Activated gamma-delta T cell treated with Interleukin-2 at 50 U/mL for 16 hours (primary cell): ENCODE measurements at regions not wholly inside any gene's neighbourhood (a gene's known extent, or its start where the extent isn't known, plus 50 kb on each side); places are given as distances from the start of the nearest gene placed in this dataset.

Experiments used
- DNase-seq: peaks from one replicate; pipeline ENCODE4 v3.0.0-alpha.2; 2020

GRCh38 chr12:130074661-130075406 is 87.4 kb upstream of the FZD10 start:
- no peak for DNase-seq

DNA sequence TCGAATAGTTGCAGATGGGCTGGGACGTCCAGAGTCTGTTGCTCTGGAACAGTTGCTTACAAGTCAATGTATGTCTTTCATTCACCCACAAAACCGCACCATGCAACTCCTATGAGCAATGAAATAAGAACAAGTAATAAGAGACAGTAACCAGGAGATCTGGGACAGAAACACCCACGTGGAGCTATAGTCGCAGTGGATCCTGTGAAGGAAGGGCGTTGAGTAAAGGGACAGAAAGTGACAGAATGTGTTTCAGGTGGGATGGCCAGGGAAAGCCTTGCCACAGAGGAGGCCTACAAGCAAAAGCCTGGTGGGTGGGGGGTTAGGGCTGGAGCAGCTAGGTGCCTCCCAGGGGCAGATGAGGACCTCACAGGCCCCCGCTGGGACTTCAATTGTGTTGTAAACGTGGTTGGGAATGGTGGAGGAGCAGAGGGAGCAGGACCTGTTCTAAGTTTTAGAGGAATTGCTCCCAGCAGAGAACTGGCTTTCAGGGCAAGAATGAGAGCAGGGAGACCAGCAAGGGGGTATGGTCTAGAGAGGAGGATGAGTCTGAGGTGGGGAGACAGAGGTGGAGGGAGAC is 86.7 kb upstream of the FZD10 start:
- no peak for DNase-seq

- DNase-seq: no peak
These were observed 86.1 kb upstream of the FZD10 start for GRCh38 chr12:130076126-130076525.

- no peak for DNase-seq
These were observed 85.5 kb upstream of the FZD10 start for GRCh38 chr12:130076752-130077151.

DNA sequence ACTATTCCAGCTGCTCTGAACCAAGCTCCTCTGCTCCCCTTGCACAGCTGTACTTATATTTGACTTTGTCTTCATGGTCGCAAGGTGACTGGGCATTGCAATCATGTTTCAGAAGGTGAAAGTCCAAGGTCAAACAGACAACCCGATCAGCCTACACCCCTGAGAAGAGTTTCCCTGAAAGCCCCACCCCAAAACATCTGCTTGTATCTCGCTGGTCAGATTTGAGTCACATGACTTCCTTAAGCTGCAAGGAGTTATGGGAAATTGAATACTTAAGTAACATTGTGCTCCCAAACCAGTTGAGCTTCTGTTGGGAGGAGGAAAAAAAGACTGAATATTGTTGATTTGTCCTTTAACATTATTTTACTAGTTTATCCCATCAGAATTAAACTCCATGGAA is 83.4 kb upstream of the FZD10 start:
- DNase-seq: no peak

GRCh38 chr12:130079279-130079678 is 83.0 kb upstream of the FZD10 start:
- DNase-seq: no peak

GRCh38 chr12:130080205-130080604 is 82.1 kb upstream of the FZD10 start:
- DNase-seq: no peak

DNA sequence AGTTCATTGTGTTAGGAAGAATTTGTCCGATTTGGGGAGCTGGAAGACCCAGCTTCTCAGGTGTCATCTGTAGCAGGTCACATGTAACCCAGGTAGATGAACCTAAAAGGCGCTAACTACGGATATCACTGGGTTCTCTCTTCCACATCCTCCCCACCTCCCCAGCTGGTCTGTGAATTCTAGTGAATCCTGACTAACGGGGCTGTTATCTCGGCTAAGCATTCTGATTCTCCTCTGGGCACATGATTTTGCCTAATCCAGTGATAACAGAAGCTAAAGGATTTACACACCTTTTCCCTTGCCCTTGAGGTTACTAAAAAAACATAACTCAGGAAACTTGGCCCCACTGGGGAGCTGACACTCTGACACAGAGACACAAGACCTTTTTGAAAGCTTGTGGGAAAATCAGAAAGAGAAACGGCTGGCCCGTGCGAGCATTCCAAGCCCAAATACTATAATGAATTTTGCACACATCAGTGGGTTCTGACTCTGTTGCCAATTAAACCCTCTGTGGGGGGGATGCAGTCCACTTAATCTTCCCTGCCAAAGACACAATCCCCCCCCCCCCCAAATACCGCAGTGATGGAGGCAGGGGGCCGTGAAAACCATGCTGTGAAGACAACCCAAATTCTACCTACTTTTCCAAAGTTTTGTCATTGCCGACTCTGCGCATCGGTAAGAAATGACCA is 81.0 kb upstream of the FZD10 start:
- DNase-seq: no peak

- no peak for DNase-seq
These were observed 79.3 kb upstream of the FZD10 start for GRCh38 chr12:130083002-130083401.

- no peak for DNase-seq
These were observed 78.5 kb upstream of the FZD10 start for GRCh38 chr12:130083734-130084133.

DNA sequence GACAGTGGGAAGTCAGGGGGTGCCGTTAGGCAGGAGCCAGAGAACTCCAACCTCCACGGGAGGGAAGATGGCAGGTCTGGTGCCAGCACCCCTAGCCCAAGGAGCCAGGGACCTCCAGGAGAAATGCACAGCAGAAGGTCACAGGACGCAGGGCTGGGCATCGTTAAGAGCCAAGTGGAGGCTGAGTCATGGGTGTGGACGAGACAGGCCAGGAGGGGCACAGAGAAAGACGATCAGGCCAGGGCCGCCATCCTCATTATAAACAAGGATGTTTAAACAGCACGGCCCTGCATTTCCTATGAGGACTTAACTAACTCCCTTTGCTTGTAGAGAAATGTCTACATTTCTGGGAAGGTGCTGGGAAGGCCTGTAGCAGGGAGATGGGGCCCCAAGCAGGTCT is 77.9 kb upstream of the FZD10 start:
- DNase-seq: no peak

DNA sequence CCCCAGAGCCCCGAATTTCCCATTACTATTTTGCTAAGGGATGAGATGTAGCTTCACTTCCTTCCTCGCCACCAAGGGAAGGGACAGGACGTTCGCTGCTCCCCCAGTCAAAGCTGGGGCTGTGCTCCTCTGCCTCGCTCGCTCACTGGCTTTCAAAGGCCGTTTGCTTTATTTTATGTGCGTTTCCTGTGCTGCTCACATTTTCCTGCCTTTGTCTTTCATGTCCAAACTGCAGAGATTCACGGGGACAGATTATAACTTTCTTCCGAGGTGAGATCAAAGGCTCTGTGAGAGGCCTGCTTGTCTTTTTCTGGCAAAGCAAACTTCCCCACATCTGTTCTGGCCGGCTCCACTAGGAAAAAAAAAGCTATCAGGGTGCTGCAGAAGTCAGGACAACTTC is 76.0 kb upstream of the FZD10 start:
- peak; percentile 8 for DNase-seq

- no peak for DNase-seq
These were observed 75.5 kb upstream of the FZD10 start for GRCh38 chr12:130086797-130087196.

DNA sequence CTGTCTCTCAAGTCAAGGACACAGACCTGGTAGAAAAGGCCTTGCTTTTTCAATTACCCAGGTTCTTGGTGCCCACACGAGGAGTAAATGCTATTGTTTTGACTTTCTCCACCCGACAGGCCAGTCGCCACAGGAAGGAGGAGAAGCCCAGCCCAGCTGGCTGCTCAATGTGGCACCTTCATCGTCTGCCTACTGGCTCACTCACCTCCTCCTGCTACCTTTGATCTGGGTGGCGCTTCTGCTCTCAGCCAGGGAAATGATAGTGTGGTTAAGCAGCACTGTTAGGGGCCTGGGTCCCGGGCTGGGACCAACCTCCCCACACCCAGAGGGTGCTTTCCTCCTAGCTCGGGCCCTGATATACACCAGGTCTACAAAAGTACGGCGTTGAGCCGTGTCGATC is 75.0 kb upstream of the FZD10 start:
- DNase-seq: no peak

- no peak for DNase-seq
These were observed 73.8 kb upstream of the FZD10 start for GRCh38 chr12:130088504-130088903.

DNA sequence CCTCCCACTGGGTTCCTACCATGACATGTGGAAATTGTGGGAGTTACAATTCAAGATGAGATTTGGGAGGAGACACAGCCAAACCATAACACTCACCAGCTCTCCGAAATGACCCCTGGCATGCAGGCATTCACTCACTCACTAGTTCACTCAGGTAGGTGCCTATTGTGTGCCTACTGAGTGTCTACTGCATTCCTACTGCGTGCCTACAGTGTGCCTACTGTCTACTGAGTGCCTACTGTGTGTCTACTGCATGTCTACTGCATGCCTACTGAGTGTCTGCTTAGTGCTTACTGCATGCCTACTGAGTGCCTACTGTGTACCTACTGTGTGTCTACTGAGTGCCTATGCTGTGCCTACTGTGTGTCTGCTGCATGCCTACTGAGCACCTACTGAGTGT is 71.7 kb upstream of the FZD10 start:
- DNase-seq: no peak

GRCh38 chr12:130093380-130093779 is 68.9 kb upstream of the FZD10 start:
- no peak for DNase-seq

GRCh38 chr12:130097342-130097741 is 64.9 kb upstream of the FZD10 start:
- no peak for DNase-seq

DNA sequence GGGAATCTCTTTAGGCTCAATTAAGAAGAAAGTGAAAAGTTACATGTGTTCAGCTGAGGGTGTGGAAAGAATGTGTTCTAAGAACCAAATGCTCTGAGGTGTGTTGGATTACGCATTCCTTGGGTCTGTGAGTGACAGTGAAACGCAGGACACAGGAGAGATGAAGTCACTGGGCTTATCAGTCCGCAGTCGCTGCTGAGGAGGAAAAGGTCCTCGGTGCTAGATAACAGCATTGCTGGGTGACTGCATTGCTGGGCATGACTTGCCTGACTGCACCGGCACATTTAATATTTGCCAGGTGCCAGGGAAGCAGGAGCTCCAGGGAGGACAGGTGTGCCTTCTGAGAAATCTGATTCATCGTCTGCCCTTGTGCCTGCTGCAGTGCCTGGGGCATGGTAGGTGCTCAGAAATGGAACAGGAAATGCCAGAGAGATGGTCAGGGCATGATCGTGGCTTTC is 64.4 kb upstream of the FZD10 start:
- DNase-seq: no peak

DNA sequence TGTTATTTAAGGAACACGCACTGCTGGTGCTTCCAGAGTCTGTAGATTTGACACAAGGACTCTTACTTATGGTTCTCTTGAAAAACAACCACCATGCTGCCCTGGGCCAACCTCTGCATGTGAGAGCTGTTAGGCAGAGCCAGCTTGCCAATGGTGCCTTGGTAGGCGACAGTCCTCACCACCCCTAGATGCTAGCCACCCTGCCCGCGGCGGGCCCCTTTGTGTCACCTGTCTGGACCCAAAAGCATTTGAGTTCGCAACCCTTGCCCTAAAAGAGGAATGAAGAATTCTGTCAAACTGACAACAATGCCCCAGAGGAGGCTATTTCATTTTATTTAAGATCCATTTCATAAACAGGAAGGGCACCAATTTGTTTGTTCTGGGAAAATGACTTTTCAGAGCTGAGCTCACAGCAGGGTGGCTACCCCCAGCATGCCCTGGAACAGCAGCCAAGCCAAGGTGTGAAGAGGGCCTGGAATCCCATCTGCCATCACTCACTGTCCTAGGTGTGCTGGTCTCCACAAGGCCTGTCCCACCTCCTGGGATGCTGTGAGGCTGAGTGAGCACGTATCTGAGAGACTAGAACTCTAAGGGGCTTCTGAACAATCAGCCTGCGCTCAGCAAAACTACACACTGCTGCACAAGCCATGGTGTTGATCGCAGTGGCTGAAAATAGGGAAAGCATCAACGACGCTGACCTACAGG is 63.8 kb upstream of the FZD10 start:
- no peak for DNase-seq

DNA sequence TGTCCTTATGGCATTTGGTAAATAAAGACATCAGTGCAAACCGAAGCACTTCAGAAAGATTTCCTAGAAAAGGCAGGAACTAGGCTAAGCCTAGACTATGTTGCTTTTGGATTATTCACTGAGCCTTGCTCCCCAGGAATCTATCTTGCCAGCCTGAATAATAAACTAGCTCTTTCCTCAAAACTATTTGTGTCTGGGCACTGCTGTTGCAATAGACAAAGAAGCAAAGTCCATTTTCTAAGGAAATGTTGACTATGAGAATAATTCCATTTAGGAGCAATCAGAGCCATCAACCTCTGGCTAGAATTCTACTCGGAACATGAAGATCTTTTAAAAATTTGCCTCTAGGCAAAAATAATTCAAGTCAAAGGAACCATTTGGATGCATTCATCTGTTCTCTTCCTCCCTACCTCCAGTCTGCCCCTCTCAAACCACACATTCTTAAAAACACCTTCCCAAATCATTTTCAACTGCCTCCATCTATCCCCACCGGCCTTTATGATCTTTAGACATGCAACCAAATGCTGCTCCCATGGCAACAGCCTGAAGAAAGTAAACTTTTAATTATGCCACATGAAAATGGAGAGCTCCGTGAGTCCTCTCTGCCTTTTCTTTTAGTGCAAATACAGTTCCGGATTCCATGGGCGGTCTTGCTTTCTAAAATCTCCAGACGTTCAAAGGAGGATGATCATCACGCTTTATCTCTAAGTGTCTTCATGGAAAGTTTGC is 61.5 kb upstream of the FZD10 start:
- no peak for DNase-seq

DNA sequence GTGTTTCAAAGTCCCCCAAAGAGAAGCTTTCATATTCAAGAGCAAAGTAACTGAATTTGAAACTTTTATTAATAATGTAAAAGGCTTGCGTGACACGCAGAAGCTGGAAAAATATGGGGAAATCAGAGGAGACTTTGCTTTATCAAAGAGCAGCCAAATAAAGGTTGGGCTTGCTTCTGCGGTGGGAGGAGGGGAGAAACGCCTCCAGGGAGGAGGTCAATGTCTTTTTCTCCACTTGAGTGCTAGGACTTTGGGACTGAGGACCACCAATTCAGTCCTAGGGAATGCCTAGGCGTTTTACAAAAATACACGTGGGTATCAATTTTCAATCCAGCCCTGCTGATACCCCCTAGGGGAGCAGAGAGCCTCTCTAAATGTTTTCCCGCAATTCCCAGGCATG is 60.9 kb upstream of the FZD10 start:
- no peak for DNase-seq

DNA sequence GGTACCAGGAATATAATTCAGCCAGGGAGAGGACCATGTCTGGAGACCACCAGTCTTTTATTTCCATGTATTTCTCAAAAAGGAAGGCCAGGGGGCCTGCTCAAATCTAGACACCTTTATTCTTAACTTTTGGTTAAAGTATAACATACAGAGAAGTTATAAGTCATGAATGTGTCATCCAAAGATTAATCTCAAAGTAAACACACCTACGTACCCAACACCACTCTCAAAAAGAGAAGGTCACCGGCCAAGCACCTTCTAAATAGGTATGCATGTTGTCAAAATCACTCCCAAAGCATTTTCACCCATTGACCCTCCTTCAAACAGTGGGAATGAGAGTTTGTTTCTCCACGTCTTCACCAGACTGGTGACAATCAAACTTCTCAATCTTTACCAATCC is 60.0 kb upstream of the FZD10 start:
- DNase-seq: no peak
